DND-41 (cell line): ENCODE measurements at regions not wholly inside any gene's neighbourhood (a gene's known extent, or its start where the extent isn't known, plus 50 kb on each side); places are given as distances from the start of the nearest gene placed in this dataset.

Source experiments
- CTCF ChIP-seq: IDR thresholded peaks from 2 replicates; pipeline ENCODE4 v1.5.1; 2012; ENCODE audit warnings: borderline replicate concordance, low read length, moderate library complexity, mild to moderate bottlenecking; ENCODE audit not compliant: poor library complexity, severe bottlenecking; ENCODE audit errors: extremely low read depth
- EZH2 ChIP-seq: IDR thresholded peaks from 3 replicates; pipeline ENCODE4 v1.6.1; 2012; ENCODE audit warnings: borderline replicate concordance, low read depth, mild to moderate bottlenecking, moderate library complexity, low read length, inconsistent platforms; ENCODE audit not compliant: severe bottlenecking

- TF ChIP-seq EZH2 (no peak), CTCF (no peak)
These were observed 191.0 kb downstream of the BRD1 start for GRCh38 chr22:49636649-49637048.
